ENCODE measurements at regions not wholly inside any gene's neighbourhood (a gene's known extent, or its start where the extent isn't known, plus 50 kb on each side); places are given as distances from the start of the nearest gene placed in this dataset.

- peaks cover 2% of the 10 kb centered on the region for H3K9me3 Mint-ChIP-seq
- DNase-seq (no peak), ATAC-seq (ENCODE audit: low read depth) (no peak)
- no peak overlapping the region for H3K27ac Mint-ChIP-seq
- ChIA-PET POLR2A (no interaction called here), CTCF (no interaction called here)
- H3K4me3 Mint-ChIP-seq: no peak overlapping the region
- no peaks in the 10 kb centered on the region for H3K4me1 Mint-ChIP-seq
- no peak for TF ChIP-seq CTCF (IDR thresholded peaks at IDR 0.05)
- no peaks in the 10 kb centered on the region for H3K36me3 Mint-ChIP-seq (ENCODE audit: low read depth)
- no peaks in the 10 kb centered on the region for H3K27me3 Mint-ChIP-seq
- intact Hi-C loops (cut with micrococcal nuclease): no loop called here
These were observed 1144.9 kb upstream of the GOT2 start for GRCh38 chr16:59878999-59879398.

- H3K27me3 Mint-ChIP-seq: no peaks in the 10 kb centered on the region
- no peak overlapping the region for H3K27ac Mint-ChIP-seq
- intact Hi-C loops (cut with micrococcal nuclease): no loop called here
- no peaks in the 10 kb centered on the region for H3K4me1 Mint-ChIP-seq
- ATAC-seq (ENCODE audit: low read depth) (no peak), DNase-seq (no peak)
- no peak overlapping the region for H3K4me3 Mint-ChIP-seq
- CTCF ChIA-PET: no interaction called here
- TF ChIP-seq CTCF (IDR thresholded peaks at IDR 0.05): no peak
- H3K9me3 Mint-ChIP-seq: peaks cover 3% of the 10 kb centered on the region
- POLR2A ChIA-PET: no interaction called here
- H3K36me3 Mint-ChIP-seq (ENCODE audit: low read depth): no peaks in the 10 kb centered on the region
These were observed 1144.4 kb upstream of the GOT2 start for GRCh38 chr16:59878479-59878878.

- Mint-ChIP-seq H3K9me3 (peaks cover 10% of the 10 kb centered on the region), H3K4me3 (no peak overlapping the region), H3K36me3 (ENCODE audit: low read depth) (no peaks in the 10 kb centered on the region), H3K27me3 (no peaks in the 10 kb centered on the region), H3K27ac (no peak overlapping the region), H3K4me1 (no peaks in the 10 kb centered on the region)
- POLR2A ChIA-PET: no interaction called here
- intact Hi-C loops (cut with micrococcal nuclease): no loop called here
- CTCF ChIA-PET: no interaction called here
- no peak for TF ChIP-seq CTCF (IDR thresholded peaks at IDR 0.05)
- DNase-seq: no peak
- no peak for ATAC-seq (ENCODE audit: low read depth)
These were observed 1131.0 kb upstream of the GOT2 start for GRCh38 chr16:59864981-59865666.

GRCh38 chr16:59859676-59860402, 1125.7 kb upstream of the GOT2 start:
- ATAC-seq (ENCODE audit: low read depth): no peak
- Mint-ChIP-seq H3K27me3 (no peaks in the 10 kb centered on the region), H3K9me3 (peaks cover 1% of the 10 kb centered on the region), H3K4me3 (no peak overlapping the region), H3K4me1 (no peaks in the 10 kb centered on the region), H3K27ac (no peak overlapping the region), H3K36me3 (ENCODE audit: low read depth) (no peaks in the 10 kb centered on the region)
- ChIA-PET CTCF (no interaction called here), POLR2A (no interaction called here)
- DNase-seq: no peak
- intact Hi-C loops (cut with micrococcal nuclease): no loop called here
- no peak for TF ChIP-seq CTCF (IDR thresholded peaks at IDR 0.05)

GRCh38 chr16:59854846-59855439, 1120.8 kb upstream of the GOT2 start:
- no peak for ATAC-seq (ENCODE audit: low read depth)

More at GRCh38 chr16:59854846-59855439, 1120.8 kb upstream of the GOT2 start:
- Mint-ChIP-seq H3K36me3 (ENCODE audit: low read depth) (no peaks in the 10 kb centered on the region), H3K27me3 (no peaks in the 10 kb centered on the region), H3K27ac (no peak overlapping the region), H3K4me1 (no peaks in the 10 kb centered on the region), H3K4me3 (no peak overlapping the region), H3K9me3 (peaks cover 8% of the 10 kb centered on the region)
- ChIA-PET CTCF (no interaction called here), POLR2A (no interaction called here)
- intact Hi-C loops (cut with micrococcal nuclease): no loop called here
- DNase-seq: no peak
- no peak for TF ChIP-seq CTCF (IDR thresholded peaks at IDR 0.05)
